GM18502 (cell line): ENCODE measurements at regions not wholly inside any gene's neighbourhood (a gene's known extent, or its start where the extent isn't known, plus 50 kb on each side); places are given as distances from the start of the nearest gene placed in this dataset.
A peak's percentile ranks its signal among the peaks of the same experiment; 100 is the strongest.

Source experiments
- ATAC-seq: cut with Tn5 transposase; IDR thresholded peaks from one replicate; pipeline ENCODE4 v1.9.1; 2021; ENCODE audit warnings: mild to moderate bottlenecking; ENCODE audit not compliant: unreplicated experiment, poor library complexity

DNA sequence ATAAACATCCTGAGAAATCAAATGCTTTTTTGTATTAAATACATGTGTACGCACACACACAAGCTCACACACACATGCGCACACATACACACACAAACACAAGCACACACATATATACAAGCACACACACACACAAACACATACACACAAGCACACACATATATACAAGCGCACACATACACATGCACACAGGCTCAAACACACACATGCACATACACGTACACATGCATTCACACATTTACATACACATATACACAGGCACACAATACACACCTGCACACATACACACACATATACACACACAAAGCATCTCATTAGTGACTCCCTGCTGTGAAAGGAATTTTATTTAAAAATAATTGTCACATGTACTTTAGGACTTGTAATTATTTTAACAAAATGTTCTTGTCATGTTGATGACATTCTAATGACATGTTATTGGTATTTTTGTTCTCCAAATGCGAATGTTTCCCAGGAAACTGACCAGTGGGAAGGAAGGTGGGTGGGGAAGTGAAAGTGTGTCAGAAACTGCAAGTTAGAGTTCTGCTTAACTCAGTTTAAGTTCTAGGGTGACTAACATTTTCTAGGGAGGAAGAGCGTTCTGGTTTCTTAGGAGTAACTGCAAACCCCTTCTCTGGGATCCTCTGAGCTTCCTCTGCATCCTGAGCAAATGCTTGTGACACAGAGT, 113.9 kb upstream of the ZNF217 start:
- peak; percentile 33 for ATAC-seq

DNA sequence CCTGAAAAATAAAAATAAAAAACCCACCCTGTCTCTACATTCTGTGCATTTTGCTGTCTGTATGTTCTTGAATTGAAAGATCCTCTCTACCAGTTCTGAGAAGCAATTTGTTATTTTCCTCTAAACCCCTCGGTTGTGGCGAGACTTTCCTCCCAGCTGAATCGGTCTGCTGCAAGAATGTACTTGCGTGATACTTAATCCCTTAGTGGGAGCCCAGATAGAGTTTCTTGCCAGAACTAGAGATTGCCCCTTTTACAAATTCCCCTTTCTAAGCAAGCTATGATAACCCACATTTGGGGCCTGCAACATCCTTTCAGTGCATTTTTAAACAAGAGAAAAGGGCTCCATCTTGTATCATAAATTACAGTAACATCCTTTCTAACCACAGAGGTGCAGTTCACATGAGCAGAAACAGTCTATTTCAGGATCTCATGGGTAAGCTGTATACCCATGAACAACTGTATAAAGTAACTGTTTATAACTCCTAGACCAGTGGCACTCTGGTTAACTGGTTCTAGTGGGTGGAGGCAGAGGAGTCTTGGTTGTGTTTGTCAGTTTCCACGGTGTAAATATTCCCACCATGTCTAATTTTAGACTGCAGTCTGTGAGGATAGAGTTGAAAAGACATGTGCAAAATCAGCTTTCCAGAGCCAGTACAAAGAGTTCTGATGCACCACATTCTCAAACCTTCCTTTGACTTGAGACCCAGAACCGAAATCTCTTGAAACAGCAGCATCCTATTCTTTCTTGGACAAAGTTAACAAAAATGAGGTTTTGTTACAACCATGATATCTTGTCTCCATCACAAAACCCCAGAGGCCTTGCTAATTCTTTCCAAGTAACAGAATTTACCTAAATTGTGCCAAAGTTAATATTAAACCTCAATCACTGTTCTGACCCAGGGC, 113.1 kb upstream of the ZNF217 start:
- ATAC-seq = no peak

GRCh38 chr20:53706008-53706465, 112.4 kb upstream of the ZNF217 start:
- ATAC-seq = no peak

DNA sequence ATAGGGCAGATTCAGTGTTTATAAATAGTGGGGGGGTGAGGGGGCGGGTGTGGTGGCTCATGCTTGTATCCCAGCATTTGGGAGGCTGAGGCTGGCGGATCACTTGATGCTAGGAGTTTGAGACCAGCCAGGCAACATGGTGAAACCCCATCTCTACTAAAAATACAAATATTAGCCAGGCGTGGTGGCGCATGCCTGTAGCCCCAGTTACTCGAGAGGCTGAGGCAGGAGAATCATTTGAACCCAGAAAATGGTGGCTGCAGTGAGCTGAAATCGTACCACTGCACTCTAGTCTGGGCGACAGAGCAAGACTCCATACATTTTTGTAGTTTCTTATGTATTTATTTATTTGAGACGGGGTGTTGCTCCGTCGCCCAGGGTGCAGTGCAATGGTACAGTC, 109.0 kb upstream of the ZNF217 start:
- ATAC-seq = no peak

DNA sequence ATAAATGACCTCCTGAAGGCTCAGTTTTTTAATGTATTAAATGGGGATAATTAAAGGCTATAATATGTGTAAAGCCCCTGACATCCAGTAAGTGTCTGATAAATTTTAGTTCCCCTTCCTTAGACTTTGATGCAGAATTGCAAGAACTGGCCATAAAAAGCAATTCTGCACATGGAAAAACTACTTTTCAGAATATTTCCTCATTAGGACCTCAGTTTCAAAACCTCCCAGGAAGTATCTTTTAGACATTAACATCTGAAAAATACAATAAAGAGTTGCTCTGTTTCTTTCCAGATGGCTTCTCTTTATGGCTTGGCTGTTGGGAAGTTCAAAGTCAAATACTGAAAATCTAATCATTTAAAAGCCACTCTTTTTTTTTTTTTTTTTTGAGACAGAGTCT, 106.3 kb upstream of the ZNF217 start:
- no peak for ATAC-seq

GRCh38 chr20:53699085-53699674, 105.5 kb upstream of the ZNF217 start:
- no peak for ATAC-seq

GRCh38 chr20:53698371-53698978, 104.8 kb upstream of the ZNF217 start:
- no peak for ATAC-seq

GRCh38 chr20:53695797-53696527, 102.3 kb upstream of the ZNF217 start:
- no peak for ATAC-seq

DNA sequence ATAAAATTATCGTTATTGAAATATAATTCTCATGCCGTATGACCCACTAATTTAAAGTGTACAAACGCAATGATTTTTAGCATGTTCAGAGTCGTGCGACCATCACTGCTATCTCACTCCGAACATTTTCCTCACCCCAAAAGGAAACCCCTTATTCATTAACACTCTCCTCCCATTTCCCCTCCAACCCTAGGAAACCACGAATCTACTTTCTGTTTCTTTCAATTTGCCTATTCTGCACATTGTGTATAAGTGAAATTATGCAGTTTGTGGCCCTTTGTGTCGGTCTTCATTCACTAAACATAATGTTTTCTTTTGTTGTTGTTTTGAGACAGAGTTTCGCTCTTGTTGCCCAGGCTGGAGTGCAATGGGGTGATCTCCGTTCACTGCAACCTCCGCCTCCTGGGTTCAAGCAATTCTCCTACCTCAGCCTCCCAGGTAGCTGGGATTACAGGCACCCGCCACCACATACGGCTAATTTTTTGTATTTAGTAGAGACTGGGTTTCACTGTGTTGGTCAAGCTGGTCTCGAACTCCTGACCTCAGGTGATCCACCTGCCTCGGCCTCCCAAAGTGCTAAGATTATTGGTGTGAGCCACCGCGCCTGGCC, 99.7 kb upstream of the ZNF217 start:
- ATAC-seq = no peak

- ATAC-seq = no peak
Observed at GRCh38 chr20:53692465-53693067, 98.9 kb upstream of the ZNF217 start.

DNA sequence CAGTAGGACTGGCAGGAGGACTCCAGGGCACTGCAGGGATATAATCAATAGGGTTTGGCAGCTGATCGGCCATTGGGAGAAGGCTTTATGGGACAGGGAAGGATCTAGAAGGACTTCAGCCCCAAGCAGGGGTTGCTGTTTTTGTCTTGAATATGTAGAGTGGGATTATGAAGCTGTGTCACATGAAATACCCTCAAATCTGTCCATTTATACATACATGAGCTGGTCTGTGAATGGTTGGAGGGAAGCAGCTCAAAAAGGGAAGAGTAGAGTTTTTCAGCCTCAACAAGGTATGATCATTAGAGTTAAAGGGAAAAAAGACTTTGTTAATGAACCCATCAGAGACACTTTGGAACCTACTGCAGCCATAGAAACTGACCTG, 98.2 kb upstream of the ZNF217 start:
- ATAC-seq = no peak

- no peak for ATAC-seq
Observed at GRCh38 chr20:53691060-53691810, 97.6 kb upstream of the ZNF217 start.

DNA sequence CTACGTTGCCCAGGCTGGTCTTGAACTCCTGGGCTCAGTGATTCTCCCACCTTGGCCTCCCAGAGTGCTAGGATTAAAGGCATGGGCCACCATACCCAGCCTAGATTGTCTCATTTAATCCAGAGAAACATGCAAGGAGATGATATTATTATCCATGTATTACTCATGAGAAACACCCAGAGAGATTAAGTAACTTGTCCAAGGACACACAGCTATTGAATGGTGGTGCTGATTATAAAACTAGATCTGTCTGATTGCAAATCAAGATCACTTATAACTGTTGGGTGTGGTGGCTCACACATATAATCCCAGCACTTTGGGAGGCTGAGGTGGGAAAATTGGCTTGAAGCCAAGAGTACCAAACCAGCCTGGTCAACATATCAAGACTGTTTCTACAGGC, 94.4 kb upstream of the ZNF217 start:
- ATAC-seq = no peak

GRCh38 chr20:53685070-53685595, 91.5 kb upstream of the ZNF217 start:
- ATAC-seq = no peak

DNA sequence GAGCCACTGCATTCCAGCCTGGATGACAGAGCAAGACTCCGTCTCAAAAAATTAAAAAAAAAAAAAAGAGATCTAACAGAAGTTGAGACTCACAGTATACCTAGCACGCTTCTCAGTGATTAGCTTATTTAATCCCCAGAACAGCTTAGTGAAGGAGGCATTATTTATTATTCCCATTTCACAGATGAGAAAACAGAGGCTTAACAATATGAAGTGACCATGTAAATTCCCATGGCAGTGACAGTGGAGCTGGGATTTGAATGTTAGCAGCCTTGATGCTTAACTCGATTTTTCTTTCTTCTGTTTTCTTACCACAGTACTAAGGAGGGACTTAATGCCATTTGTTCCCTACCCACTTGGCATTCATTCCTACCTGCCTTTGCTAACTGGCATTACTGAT, 89.9 kb upstream of the ZNF217 start:
- no peak for ATAC-seq

DNA sequence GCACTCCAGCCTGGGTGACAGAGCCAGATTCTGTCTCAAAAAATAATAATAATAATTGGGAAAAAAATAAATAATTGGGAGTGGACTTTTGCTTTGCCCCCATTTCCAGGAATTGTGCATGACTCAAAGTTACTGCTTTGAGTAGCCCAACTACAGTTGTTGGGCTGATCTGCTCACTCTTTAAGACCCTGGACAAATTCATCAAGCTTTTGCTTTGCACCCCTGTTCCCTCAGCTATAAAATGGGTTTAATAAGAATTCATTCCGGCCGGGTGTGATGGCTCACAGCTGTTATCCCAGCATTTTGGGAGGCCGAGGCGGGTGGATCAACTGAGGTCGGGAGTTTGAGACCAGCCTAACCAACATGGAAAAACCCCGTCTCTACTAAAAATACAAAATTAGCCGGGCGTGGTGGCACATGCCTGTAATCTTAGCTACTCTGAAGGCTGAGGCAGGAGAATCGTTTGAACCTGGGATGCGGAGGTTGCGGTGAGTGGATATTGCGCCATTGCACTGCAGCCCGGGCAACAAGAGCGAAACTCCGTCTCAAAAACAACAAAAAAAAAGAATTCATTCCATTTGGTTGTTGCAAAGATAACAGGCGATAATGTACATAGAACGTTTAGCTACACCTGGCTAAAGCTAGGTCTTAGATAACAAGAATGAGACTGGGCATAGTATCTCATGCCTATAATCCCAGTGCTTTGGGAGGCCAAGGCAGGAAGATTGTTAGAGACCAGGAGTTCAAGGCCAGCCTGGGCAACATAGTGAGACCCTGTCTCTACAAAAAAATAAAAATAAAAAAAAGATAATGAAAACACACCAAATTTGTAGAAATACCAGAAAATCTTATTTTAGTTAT, 87.9 kb upstream of the ZNF217 start:
- ATAC-seq = no peak

- no peak for ATAC-seq
Observed at GRCh38 chr20:53679597-53680309, 86.1 kb upstream of the ZNF217 start.
